Pancreas (tissue), 10 donors: ENCODE measurements at regions not wholly inside any gene's neighbourhood (a gene's known extent, or its start where the extent isn't known, plus 50 kb on each side); places are given as distances from the start of the nearest gene placed in this dataset.
"Not testable (repeated sequence)": the region's sequence is repeated elsewhere in the genome, so short reads cannot be mapped to it uniquely, and the experiment has no call there.

Experiments
- ATAC-seq, 4 donors: fragments of 200-7000 bp; cut with Tn5 transposase; one replicate each; pipeline versions ENCODE4 v1.8.0 to v1.9.1; 2020; ENCODE audit warnings: mild to moderate bottlenecking in 4 of 4, moderate library complexity in 4 of 4
- DNase-seq, 6 donors: peaks; one replicate each; pipeline ENCODE4 v3.0.0-alpha.2; 2020
- FAIRE-seq: peaks from 2 replicates; lab custom pipeline; 2012; peaks lifted over from hg19 to GRCh38; lab: Jason Lieb, UNC
- H3K27ac ChIP-seq, 4 donors: fragments of 200-600 bp; sonication (generic); 1 replicate in 3 of 4; 2 replicates in 1 of 4; pipeline versions ENCODE4 v1.5.0 to v1.8.0; 2020
- H3K27me3 ChIP-seq, 4 donors: fragments of 200-600 bp; one replicate each; pipeline ENCODE4 v1.8.0; 2021
- H3K36me3 ChIP-seq, 3 donors: fragments of 200-600 bp; sonication (generic) in 1 of 3; one replicate each; pipeline versions ENCODE4 v1.5.0 to v1.8.0; 2020 to 2021
- H3K4me1 ChIP-seq, 3 donors: fragments of 200-600 bp; one replicate each; pipeline ENCODE4 v1.8.0; 2021
- H3K4me3 ChIP-seq, 4 donors: fragments of 200-600 bp; sonication (generic) in 2 of 4; one replicate each; pipeline versions ENCODE4 v1.5.0 to v1.8.0; 2020 to 2021
- H3K9me3 ChIP-seq, 4 donors: fragments of 200-600 bp; one replicate each; pipeline ENCODE4 v1.8.0; 2021
- WGBS, 2 donors: extraction: QIAGEN DNeasy Blood & Tissue Kit; methylation state at CpG; one replicate each; pipeline ENCODE4 v1.1.7; 2013; 5-methylcytosine and 5-hydroxymethylcytosine counted together
- intact Hi-C, 3 donors: fragments of 100-400 bp; cut with DNase I; formaldehyde crosslinking; loops; one replicate each; pipeline versions ENCODE4 v1.11.1 to v1.14.2; 2022
- TF ChIP-seq, protein P1 (sequence below), 4 donors: fragments of 200-600 bp; sonication (generic) in 3 of 4; IDR thresholded peaks; one replicate each; pipeline versions ENCODE4 v1.5.0 to v1.8.0; 2021; ENCODE audit warnings: antibody characterized with exemption in 4 of 4
- donor health status: healthy with polysubstance abuse.
- donor health status: DM: no; HTN: no; CAD: no; lungs with moderate emphysema.
- donor health status: DM: no; HTN: no; CAD: no.
- donor health status: control.
- donor health status: control.
- donor health status: Bipolar disorder and iron deficiency.
- donor health status: DM: yes; HTN: yes; CAD: no.
- donor health status: DM: no; HTN: no; CAD: no.
- donor health status: DM: no; HTN: no; CAD: no.
- donor health status: DM: yes; HTN: yes; CAD: no.

DNA sequence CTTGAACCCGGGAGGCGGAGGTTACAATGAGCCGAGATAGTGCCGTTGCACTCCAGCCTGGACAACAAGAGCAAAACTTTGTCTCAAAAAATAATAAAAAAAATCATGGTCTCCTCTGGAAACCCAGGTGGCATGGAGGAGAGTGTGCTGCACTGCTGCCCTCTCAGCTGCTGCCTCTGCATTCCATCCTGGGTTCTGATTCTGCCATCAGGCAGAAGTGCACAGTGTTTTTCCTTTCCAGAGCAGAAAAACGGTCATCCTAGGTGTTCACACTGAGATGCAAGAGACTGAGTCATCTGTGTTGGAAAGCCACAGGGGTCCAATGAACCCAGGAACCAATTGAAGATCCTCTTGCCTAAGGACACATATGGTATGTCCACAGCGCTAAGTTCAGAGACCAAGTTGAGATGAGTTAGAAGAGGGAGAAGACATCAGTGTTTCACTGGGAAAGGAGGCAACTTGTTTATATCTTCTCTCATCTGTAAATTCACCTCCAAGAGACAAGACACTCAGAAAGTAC, 88.8 kb upstream of the DMRT1 start:
- TF ChIP-seq, protein P1, sequence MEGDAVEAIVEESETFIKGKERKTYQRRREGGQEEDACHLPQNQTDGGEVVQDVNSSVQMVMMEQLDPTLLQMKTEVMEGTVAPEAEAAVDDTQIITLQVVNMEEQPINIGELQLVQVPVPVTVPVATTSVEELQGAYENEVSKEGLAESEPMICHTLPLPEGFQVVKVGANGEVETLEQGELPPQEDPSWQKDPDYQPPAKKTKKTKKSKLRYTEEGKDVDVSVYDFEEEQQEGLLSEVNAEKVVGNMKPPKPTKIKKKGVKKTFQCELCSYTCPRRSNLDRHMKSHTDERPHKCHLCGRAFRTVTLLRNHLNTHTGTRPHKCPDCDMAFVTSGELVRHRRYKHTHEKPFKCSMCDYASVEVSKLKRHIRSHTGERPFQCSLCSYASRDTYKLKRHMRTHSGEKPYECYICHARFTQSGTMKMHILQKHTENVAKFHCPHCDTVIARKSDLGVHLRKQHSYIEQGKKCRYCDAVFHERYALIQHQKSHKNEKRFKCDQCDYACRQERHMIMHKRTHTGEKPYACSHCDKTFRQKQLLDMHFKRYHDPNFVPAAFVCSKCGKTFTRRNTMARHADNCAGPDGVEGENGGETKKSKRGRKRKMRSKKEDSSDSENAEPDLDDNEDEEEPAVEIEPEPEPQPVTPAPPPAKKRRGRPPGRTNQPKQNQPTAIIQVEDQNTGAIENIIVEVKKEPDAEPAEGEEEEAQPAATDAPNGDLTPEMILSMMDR (IDR thresholded peaks at IDR 0.05), result no peak
- Histone ChIP-seq H3K9me3 (no peaks in the 10 kb centered on the region), H3K36me3 (no peaks in the 10 kb centered on the region), H3K27me3 (no peaks in the 10 kb centered on the region), H3K4me1 (peaks cover 0 to under 1% (median 0%) of the 10 kb centered on the region in 3 donors), H3K4me3 (no peak overlapping the region), H3K27ac (no peak overlapping the region)
- ATAC-seq, result no peak
- WGBS, 2 donors, result 88 to 96% methylated on average over 6 of the region's 6 CpGs
- intact Hi-C loops, result no loop called here
- no peak for DNase-seq
- FAIRE-seq, result no peak

DNA sequence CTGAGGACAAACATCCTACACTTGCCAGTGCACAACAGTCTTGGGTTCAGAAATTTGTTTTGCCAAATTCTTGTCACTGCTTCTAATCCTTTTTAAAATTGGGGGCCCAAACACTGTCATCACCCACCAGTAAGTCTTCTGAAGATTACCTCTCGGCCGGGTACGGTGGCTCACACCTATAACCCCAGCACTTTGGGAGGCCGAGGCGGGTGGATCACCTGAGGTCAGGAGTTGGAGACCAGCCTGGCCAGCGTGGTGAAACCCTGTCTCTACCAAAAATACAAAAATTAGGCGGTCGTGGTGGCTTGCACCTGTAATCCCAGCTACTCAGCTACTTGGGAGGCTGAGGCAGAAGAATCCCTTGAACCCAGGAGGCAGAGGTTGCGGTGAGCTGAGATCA, 87.8 kb upstream of the DMRT1 start:
- intact Hi-C loops, H3K27ac ChIP-seq, FAIRE-seq, H3K4me1 ChIP-seq, DNase-seq, H3K9me3 ChIP-seq, H3K36me3 ChIP-seq, H3K27me3 ChIP-seq, ATAC-seq, H3K4me3 ChIP-seq: not testable (repeated sequence)
- WGBS, 2 donors, result 85 to 92% methylated on average over 9 of the region's 9 CpGs

DNA sequence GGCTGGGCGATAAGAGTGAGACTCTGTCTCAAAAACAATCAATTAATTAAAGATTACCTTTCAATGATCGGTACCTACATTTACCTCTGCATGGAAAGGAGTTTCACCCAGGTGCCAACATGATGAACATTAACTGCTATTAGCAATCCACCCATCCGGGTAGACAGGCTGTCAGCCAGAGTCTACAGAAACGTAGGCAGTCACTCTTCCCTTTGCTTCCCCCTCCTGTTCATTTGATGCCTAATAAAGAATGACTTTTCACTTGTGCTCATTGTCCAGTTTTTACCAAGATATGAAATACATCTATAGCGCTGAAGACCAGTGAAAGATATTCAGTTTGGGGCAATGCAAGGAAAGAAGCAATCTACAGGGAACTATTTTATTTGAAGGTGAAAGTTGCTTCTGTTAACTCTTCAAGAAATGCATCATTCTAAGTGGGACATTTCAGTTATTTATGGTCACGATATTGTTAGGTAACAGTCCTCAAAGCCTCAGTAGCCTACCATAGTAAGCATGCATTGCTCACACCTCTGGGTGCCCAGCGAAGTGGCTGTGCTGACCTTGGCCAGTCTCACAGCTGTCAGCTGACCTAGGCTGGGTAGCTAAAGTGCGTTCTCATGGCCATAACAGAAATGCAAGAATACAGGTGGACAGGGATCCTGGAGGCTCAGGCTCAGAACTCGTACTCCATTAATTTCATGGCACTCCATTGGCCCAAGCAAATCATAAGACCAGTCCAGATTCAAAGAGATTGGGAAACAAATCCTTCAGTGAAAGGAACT, 87.2 kb upstream of the DMRT1 start:
- H3K36me3 ChIP-seq, result no peaks in the 10 kb centered on the region
- intact Hi-C loops, result no loop called here
- 64% methylated on average over 9 of the region's 9 CpGs for WGBS, 2 donors
- TF ChIP-seq, protein P1 (IDR thresholded peaks at IDR 0.05), result no peak
- DNase-seq (no peak), ATAC-seq (peak in 2 of 4 donors; percentile 34 to 52), FAIRE-seq (no peak)
- H3K4me3 ChIP-seq, result no peak overlapping the region
- H3K4me1 ChIP-seq, result no peaks in the 10 kb centered on the region
- H3K27me3 ChIP-seq, result no peaks in the 10 kb centered on the region
- H3K9me3 ChIP-seq, result no peaks in the 10 kb centered on the region
- no peak overlapping the region for H3K27ac ChIP-seq

DNA sequence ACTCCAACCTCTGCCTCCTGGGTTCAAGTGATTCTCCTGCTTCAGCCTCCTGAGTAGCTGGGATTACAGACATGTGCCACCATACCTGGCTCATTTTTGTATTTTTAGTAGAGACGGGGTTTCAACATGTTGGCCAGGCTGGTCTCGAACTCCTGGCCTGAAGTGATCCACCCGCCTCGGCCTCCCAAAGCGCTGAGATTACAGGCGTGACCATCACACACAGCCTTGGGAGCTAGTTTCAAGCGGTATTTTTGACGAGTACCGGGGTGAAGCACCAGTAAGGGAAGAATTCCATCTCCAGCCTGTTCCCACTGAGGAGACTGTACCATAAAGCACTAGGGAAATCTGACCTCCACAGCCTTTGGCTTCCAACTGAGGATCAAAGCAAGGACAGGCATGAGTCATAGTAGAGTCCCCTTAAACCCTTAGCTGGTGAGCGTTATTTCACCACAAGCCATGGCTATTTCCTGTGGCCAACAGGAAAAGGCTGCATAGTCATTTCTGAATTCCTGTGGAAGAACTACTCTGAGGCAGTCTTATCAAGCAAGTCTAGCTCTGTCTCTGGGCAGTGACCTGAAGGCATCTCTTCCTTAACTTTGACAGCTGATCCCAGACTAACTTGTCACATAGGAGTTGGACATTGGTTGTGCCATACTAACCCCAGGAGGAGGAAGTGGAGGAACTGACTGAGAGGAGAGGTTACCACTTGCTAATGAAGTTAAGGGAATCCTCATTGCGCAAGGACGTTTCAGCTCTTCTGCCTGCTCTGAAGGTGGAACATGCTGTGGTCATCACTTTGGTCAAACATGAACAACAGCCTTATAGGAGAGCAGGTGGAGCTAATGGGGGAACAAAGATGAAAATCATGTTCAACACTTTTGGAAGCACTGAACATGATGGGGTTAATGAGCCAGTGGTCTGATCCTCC, 85.8 kb upstream of the DMRT1 start:
- Histone ChIP-seq H3K27me3 (no peaks in the 10 kb centered on the region), H3K36me3 (no peaks in the 10 kb centered on the region), H3K4me1 (peaks cover 0 to 13% (median 0%) of the 10 kb centered on the region in 3 donors), H3K9me3 (no peaks in the 10 kb centered on the region), H3K4me3 (no peak overlapping the region), H3K27ac (no peak overlapping the region)
- peak in 2 of 4 donors; percentile 21 to 42 for ATAC-seq
- no peak for DNase-seq
- WGBS, 2 donors, result 86 to 91% methylated on average over 12 of the region's 12 CpGs
- intact Hi-C loops, result no loop called here
- FAIRE-seq, result no peak
- TF ChIP-seq, protein P1 (IDR thresholded peaks at IDR 0.05), result no peak

DNA sequence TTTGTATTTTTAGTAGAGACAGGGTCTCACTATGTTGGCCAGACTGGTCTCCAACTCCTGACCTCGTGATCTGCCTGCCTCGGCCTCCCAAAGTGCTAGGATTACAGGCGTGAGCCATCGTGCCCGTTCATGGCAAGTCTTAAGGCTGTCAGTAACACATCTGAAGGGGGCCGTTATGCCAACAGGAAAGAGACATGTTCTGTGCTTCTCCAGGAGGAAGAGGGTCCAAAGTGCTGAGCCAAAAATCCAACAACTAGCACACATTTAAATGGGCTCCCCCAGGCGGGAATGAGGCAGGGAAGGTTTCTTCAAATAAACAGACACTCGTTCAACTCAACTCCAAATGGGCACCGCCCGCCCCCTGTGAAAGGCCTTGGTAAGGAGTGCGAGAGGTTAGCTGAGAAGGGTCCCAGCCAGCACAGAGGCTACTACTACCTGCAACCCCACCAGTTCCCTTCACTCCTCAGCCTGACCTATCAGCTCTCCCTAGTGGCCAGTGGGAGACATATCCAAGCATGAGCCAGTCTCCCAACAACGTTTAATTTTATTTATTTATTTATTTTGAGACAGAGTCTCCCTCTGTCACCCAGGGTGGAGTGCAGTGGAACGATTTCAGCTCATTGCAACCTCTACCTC, 84.1 kb upstream of the DMRT1 start:
- no peak overlapping the region for H3K4me3 ChIP-seq
- H3K9me3 ChIP-seq, result no peaks in the 10 kb centered on the region
- ATAC-seq (peak; percentile 66 to 85 (median 80)), DNase-seq (peak in 2 of 6 donors; percentile 26 to 39), FAIRE-seq (no peak)
- no peak overlapping the region for H3K27ac ChIP-seq
- H3K36me3 ChIP-seq, result no peaks in the 10 kb centered on the region
- intact Hi-C loops, result no loop called here
- TF ChIP-seq, protein P1 (IDR thresholded peaks at IDR 0.05), result peak in 3 of 4 donors; percentile 25 to 41 (median 33)
- no peaks in the 10 kb centered on the region for H3K27me3 ChIP-seq
- H3K4me1 ChIP-seq, result peaks cover 0 to 14% (median 4%) of the 10 kb centered on the region in 3 donors
- WGBS, 2 donors, result 67 to 74% methylated on average over 13 of the region's 13 CpGs
